MM.1S (cell line): ENCODE measurements at regions not wholly inside any gene's neighbourhood (a gene's known extent, or its start where the extent isn't known, plus 50 kb on each side); places are given as distances from the start of the nearest gene placed in this dataset.

Experiments
- DNase-seq: peaks from one replicate; pipeline ENCODE4 v3.0.0-alpha.2; 2015
- H2AFZ ChIP-seq: fragments of 300-600 bp; sonication (generic); 2 replicates; pipeline ENCODE4 v1.6.0; 2016; ENCODE audit warnings: antibody characterized with exemption, low read length
- H3F3A ChIP-seq: fragments of 300-600 bp; sonication (generic); 2 replicates; pipeline ENCODE4 v1.6.1; 2016; ENCODE audit warnings: mild to moderate bottlenecking, antibody characterized with exemption, low read length, moderate library complexity, mixed read lengths; ENCODE audit not compliant: insufficient read depth
- H3K27ac ChIP-seq: fragments of 300-600 bp; sonication (generic); 2 replicates; pipeline ENCODE4 v1.5.1; 2016; ENCODE audit warnings: mild to moderate bottlenecking, low read length
- H3K27me3 ChIP-seq: fragments of 300-600 bp; sonication (generic); replicated peaks from 2 replicates; pipeline ENCODE4 v1.6.0; 2016; ENCODE audit warnings: low read length; ENCODE audit not compliant: insufficient read depth
- H3K36me3 ChIP-seq: fragments of 300-600 bp; sonication (generic); replicated peaks from 2 replicates; pipeline ENCODE4 v1.6.1; 2016; ENCODE audit warnings: mild to moderate bottlenecking, low read length, mixed read lengths; ENCODE audit not compliant: insufficient read depth
- H3K4me1 ChIP-seq: fragments of 300-600 bp; sonication (generic); 2 replicates; pipeline ENCODE4 v1.6.1; 2016; ENCODE audit warnings: low read length, mixed read lengths
- H3K4me2 ChIP-seq: fragments of 300-600 bp; sonication (generic); 2 replicates; pipeline ENCODE4 v1.6.0; 2016; ENCODE audit warnings: low read depth, low read length
- H3K4me3 ChIP-seq: fragments of 300-600 bp; sonication (generic); 2 replicates; pipeline ENCODE4 v1.5.1; 2016; ENCODE audit warnings: low read length, mixed read lengths
- H3K79me2 ChIP-seq: fragments of 300-600 bp; sonication (generic); 2 replicates; pipeline ENCODE4 v1.6.1; 2016; ENCODE audit warnings: mixed run types, low read length, mixed read lengths
- H3K9ac ChIP-seq: fragments of 300-600 bp; sonication (generic); 2 replicates; pipeline ENCODE4 v1.6.1; 2016; ENCODE audit warnings: low read length, mixed read lengths
- H3K9me2 ChIP-seq: fragments of 300-600 bp; sonication (generic); replicated peaks from 2 replicates; pipeline ENCODE4 v1.6.1; 2016; ENCODE audit warnings: mild to moderate bottlenecking, low read length, mixed read lengths; ENCODE audit not compliant: insufficient read depth
- H3K9me3 ChIP-seq: fragments of 300-600 bp; sonication (generic); replicated peaks from 2 replicates; pipeline ENCODE4 v1.6.1; 2016; ENCODE audit warnings: mild to moderate bottlenecking, low read length, mixed read lengths; ENCODE audit not compliant: insufficient read depth
- H4K20me1 ChIP-seq: fragments of 300-600 bp; sonication (generic); 2 replicates; pipeline ENCODE4 v1.6.1; 2016; ENCODE audit warnings: mild to moderate bottlenecking, low read length, moderate library complexity, mixed read lengths; ENCODE audit not compliant: insufficient read depth
- CTCF ChIP-seq: fragments of 300-600 bp; sonication (generic); IDR thresholded peaks from 2 replicates; pipeline ENCODE4 v1.5.1; 2016; ENCODE audit warnings: antibody characterized with exemption, low read length, mixed read lengths
- EZH2 ChIP-seq: fragments of 300-600 bp; sonication (generic); optimal IDR thresholded peaks from 2 replicates; pipeline ENCODE3; 2017; ENCODE audit warnings: low read depth, mild to moderate bottlenecking, antibody characterized with exemption, low read length, mixed read lengths
- EZH2phosphoT487 ChIP-seq: fragments of 300-600 bp; sonication (generic); IDR thresholded peaks from 2 replicates; pipeline ENCODE4 v1.6.1; 2018; ENCODE audit warnings: antibody characterized with exemption, low read length

- Histone ChIP-seq H3K4me2 (no peak overlapping the region), H4K20me1 (no peaks in the 10 kb centered on the region), H2AFZ (no peak overlapping the region), H3K9me3 (no peaks in the 10 kb centered on the region), H3K4me3 (no peak overlapping the region), H3K9me2 (no peaks in the 10 kb centered on the region), H3K79me2 (no peaks in the 10 kb centered on the region), H3F3A (no peaks in the 10 kb centered on the region), H3K4me1 (no peaks in the 10 kb centered on the region), H3K27me3 (no peaks in the 10 kb centered on the region), H3K36me3 (no peaks in the 10 kb centered on the region), H3K27ac (no peak overlapping the region), H3K9ac (no peak overlapping the region)
- TF ChIP-seq EZH2phosphoT487: no peak
- no peak for TF ChIP-seq EZH2
- no peak for TF ChIP-seq CTCF
- DNase-seq: no peak
Observed at GRCh38 chr5:173448856-173449255, 120.6 kb upstream of the STC2 start.

GRCh38 chr5:173443971-173444370 lies 115.8 kb upstream of the STC2 start:
- H3K27me3 ChIP-seq: no peaks in the 10 kb centered on the region
- no peaks in the 10 kb centered on the region for H3K36me3 ChIP-seq
- H3K27ac ChIP-seq: no peak overlapping the region

GRCh38 chr5:173441053-173441628 lies 112.9 kb upstream of the STC2 start:
- H2AFZ ChIP-seq: no peak overlapping the region
- H3K36me3 ChIP-seq: no peaks in the 10 kb centered on the region
- no peak overlapping the region for H3K27ac ChIP-seq
- H3K27me3 ChIP-seq: no peaks in the 10 kb centered on the region
- H3K9me3 ChIP-seq: no peaks in the 10 kb centered on the region
- no peak overlapping the region for H3K4me3 ChIP-seq
- no peaks in the 10 kb centered on the region for H3K79me2 ChIP-seq
- no peaks in the 10 kb centered on the region for H4K20me1 ChIP-seq
- DNase-seq: no peak
- TF ChIP-seq CTCF: no peak
- TF ChIP-seq EZH2phosphoT487: no peak
- TF ChIP-seq EZH2: no peak
- H3K9me2 ChIP-seq: no peaks in the 10 kb centered on the region
- H3K9ac ChIP-seq: no peak overlapping the region
- H3F3A ChIP-seq: no peaks in the 10 kb centered on the region
- H3K4me1 ChIP-seq: no peaks in the 10 kb centered on the region
- H3K4me2 ChIP-seq: no peak overlapping the region

More at GRCh38 chr5:173443971-173444370, 115.8 kb upstream of the STC2 start:
- Histone ChIP-seq H3K4me1 (no peaks in the 10 kb centered on the region), H3K4me2 (no peak overlapping the region), H3K9ac (no peak overlapping the region), H3K9me2 (no peaks in the 10 kb centered on the region), H4K20me1 (no peaks in the 10 kb centered on the region), H2AFZ (no peak overlapping the region), H3K4me3 (no peak overlapping the region), H3K79me2 (no peaks in the 10 kb centered on the region), H3K9me3 (no peaks in the 10 kb centered on the region), H3F3A (no peaks in the 10 kb centered on the region)
- TF ChIP-seq EZH2phosphoT487: no peak
- no peak for DNase-seq

GRCh38 chr5:173438951-173439350 lies 110.7 kb upstream of the STC2 start:
- Histone ChIP-seq H3K27me3 (no peaks in the 10 kb centered on the region), H3K9me2 (no peaks in the 10 kb centered on the region), H3K36me3 (no peaks in the 10 kb centered on the region), H3K4me1 (no peaks in the 10 kb centered on the region), H3K4me3 (no peak overlapping the region), H3F3A (no peaks in the 10 kb centered on the region), H3K9ac (no peak overlapping the region), H2AFZ (no peak overlapping the region), H3K9me3 (no peaks in the 10 kb centered on the region), H3K4me2 (no peak overlapping the region), H3K79me2 (no peaks in the 10 kb centered on the region), H4K20me1 (no peaks in the 10 kb centered on the region), H3K27ac (no peak overlapping the region)
- DNase-seq: no peak
- no peak for TF ChIP-seq EZH2phosphoT487
- no peak for TF ChIP-seq EZH2
- no peak for TF ChIP-seq CTCF
